ENCODE measurements at regions not wholly inside any gene's neighbourhood (a gene's known extent, or its start where the extent isn't known, plus 50 kb on each side); places are given as distances from the start of the nearest gene placed in this dataset.

- no peak overlapping the region for H4K5ac ChIP-seq (ENCODE audit: low read depth, low read length)
- TF ChIP-seq MAFK (IDR thresholded peaks at IDR 0.05; ENCODE audit: low read depth, low read length) (no peak), CHD1 (IDR thresholded peaks at IDR 0.05; ENCODE audit: low read depth, low read length) (no peak), SMC3 (IDR thresholded peaks at IDR 0.05; ENCODE audit: low read depth, low read length) (no peak), NFE2L2 (IDR thresholded peaks at IDR 0.05; ENCODE audit: low read depth, low read length) (no peak), RFX5 (IDR thresholded peaks at IDR 0.05; ENCODE audit: low read depth, low read length) (no peak), USF2 (IDR thresholded peaks at IDR 0.05; ENCODE audit: low read depth, low read length) (no peak), MXI1 (IDR thresholded peaks at IDR 0.05; ENCODE audit: borderline replicate concordance, low read depth, low read length) (no peak), POLR2A (IDR thresholded peaks at IDR 0.05; ENCODE audit: low read depth, low read length) (no peak), RCOR1 (IDR thresholded peaks at IDR 0.05; ENCODE audit: insufficient replicate concordance, low read length) (no peak), BHLHE40 (IDR thresholded peaks at IDR 0.05; ENCODE audit: low read depth, low read length) (no peak), CEBPB (IDR thresholded peaks at IDR 0.05; ENCODE audit: low read depth, low read length) (no peak), ELK1 (IDR thresholded peaks at IDR 0.05; ENCODE audit: borderline replicate concordance, low read depth, low read length) (no peak), RAD21 (IDR thresholded peaks at IDR 0.05; ENCODE audit: low read length) (no peak)
- no peak overlapping the region for H3K4me3 ChIP-seq (ENCODE audit: insufficient read depth, low read depth, low read length)
- no peak overlapping the region for H4K8ac ChIP-seq (ENCODE audit: low read depth in 2 of 2, low read length in 2 of 2)
- in situ Hi-C loops (cut with MboI; ENCODE audit: low sequenced_read_pairs) (no loop called here), intact Hi-C loops (cut with micrococcal nuclease) (no loop called here), dilution Hi-C loops (cut with HindIII; ENCODE audit: low sequenced_read_pairs, unreplicated experiment) (no loop called here)
- H3K23ac ChIP-seq (ENCODE audit: low read depth, low read length): no peak overlapping the region
- no peak overlapping the region for H3K27ac ChIP-seq (ENCODE audit: insufficient read depth, low read length)
- H3K18ac ChIP-seq (ENCODE audit: low read depth, low read length): no peak overlapping the region
- no peaks in the 10 kb centered on the region for H3K79me1 ChIP-seq (ENCODE audit: low read depth in 1 of 2, low read length in 2 of 2)
- ATAC-seq (ENCODE audit: low read depth): no peak
- no peak overlapping the region for H2BK15ac ChIP-seq (ENCODE audit: low read depth, low read length)
- H3K36me3 ChIP-seq (ENCODE audit: control insufficient read depth, insufficient read depth, low read length): no peaks in the 10 kb centered on the region
- no peaks in the 10 kb centered on the region; the same call in 1 of the 2 replicates for H3K27me3 ChIP-seq (ENCODE audit: control insufficient read depth, insufficient read depth, low read length)
- H3K9me1 ChIP-seq (ENCODE audit: insufficient read depth, low read length): no peaks in the 10 kb centered on the region
- no TSS peak for BruUV-seq (replicated peaks)
- no peak for DNase-seq
- H3K56ac ChIP-seq (ENCODE audit: extremely low read depth, insufficient read depth, low read length): no peak overlapping the region
- CTCF ChIA-PET: no interaction called here
- no peak overlapping the region for H2AK5ac ChIP-seq (ENCODE audit: low read depth, low read length)
- no peak overlapping the region for H3K14ac ChIP-seq (replicated peaks; ENCODE audit: low read depth, low read length)
- H2BK5ac ChIP-seq (ENCODE audit: low read depth, low read length, poor library complexity, severe bottlenecking): no peak overlapping the region
- H3K4me1 ChIP-seq (ENCODE audit: control insufficient read depth, insufficient read depth, low read length): no peaks in the 10 kb centered on the region
- no peak overlapping the region for H3K4ac ChIP-seq (ENCODE audit: low read depth, low read length)
- no peak overlapping the region for H3K4me2 ChIP-seq (ENCODE audit: low read depth, low read length)
- H3K9ac ChIP-seq (ENCODE audit: low read depth, low read length): no peak overlapping the region
- H2AK9ac ChIP-seq (replicated peaks; ENCODE audit: low read depth, low read length, poor library complexity): no peak overlapping the region
- no peak overlapping the region for H2BK120ac ChIP-seq (ENCODE audit: low read depth, low read length)
- H2BK20ac ChIP-seq (ENCODE audit: low read depth, low read length): no peak overlapping the region
- H4K20me1 ChIP-seq (ENCODE audit: insufficient read depth, low read length): no peaks in the 10 kb centered on the region
- H3K9me3 ChIP-seq (ENCODE audit: control insufficient read depth, insufficient read depth, low read length): no peaks in the 10 kb centered on the region
- POLR2A ChIA-PET (ENCODE audit: unreplicated experiment): no interaction called here
- no peak overlapping the region for H4K91ac ChIP-seq (ENCODE audit: insufficient read depth, low read depth, low read length)
- H2AFZ ChIP-seq (replicated peaks; ENCODE audit: low read length, poor library complexity): no peak overlapping the region
Observed at GRCh38 chr12:77409551-77409950, 344.2 kb upstream of the E2F7 start.

All from IMR-90 (cell line).